GM12873 (cell line): ENCODE measurements at regions not wholly inside any gene's neighbourhood (a gene's known extent, or its start where the extent isn't known, plus 50 kb on each side); places are given as distances from the start of the nearest gene placed in this dataset.

Source experiments
- TF ChIP-seq, protein P1 (sequence below): IDR thresholded peaks from 2 replicates; pipeline ENCODE4 v1.5.1; 2012; ENCODE audit warnings: low read depth, mild to moderate bottlenecking, moderate library complexity, low read length, control low read depth; ENCODE audit not compliant: insufficient read depth; ENCODE audit errors: missing control alignments

DNA sequence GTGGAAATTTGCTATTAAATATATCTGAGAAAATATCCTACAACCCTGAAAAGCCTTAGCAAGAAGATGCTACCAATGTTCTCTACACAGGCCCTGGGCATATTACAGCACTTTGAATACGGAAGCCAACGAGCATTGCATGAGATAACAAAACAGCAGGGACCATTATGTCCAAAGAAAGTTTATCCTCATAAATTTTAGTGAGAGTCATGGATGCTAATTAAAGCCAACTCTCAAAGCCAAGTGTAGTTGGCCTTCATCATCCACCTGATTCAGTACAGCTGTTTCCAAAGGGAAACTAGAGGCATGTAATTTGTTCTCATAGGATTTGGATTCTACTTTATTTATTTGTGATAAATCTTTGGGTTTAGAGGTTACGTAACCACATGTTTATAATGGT is 564.8 kb downstream of the RFPL4B start:
- TF ChIP-seq, protein P1, sequence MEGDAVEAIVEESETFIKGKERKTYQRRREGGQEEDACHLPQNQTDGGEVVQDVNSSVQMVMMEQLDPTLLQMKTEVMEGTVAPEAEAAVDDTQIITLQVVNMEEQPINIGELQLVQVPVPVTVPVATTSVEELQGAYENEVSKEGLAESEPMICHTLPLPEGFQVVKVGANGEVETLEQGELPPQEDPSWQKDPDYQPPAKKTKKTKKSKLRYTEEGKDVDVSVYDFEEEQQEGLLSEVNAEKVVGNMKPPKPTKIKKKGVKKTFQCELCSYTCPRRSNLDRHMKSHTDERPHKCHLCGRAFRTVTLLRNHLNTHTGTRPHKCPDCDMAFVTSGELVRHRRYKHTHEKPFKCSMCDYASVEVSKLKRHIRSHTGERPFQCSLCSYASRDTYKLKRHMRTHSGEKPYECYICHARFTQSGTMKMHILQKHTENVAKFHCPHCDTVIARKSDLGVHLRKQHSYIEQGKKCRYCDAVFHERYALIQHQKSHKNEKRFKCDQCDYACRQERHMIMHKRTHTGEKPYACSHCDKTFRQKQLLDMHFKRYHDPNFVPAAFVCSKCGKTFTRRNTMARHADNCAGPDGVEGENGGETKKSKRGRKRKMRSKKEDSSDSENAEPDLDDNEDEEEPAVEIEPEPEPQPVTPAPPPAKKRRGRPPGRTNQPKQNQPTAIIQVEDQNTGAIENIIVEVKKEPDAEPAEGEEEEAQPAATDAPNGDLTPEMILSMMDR = no peak

DNA sequence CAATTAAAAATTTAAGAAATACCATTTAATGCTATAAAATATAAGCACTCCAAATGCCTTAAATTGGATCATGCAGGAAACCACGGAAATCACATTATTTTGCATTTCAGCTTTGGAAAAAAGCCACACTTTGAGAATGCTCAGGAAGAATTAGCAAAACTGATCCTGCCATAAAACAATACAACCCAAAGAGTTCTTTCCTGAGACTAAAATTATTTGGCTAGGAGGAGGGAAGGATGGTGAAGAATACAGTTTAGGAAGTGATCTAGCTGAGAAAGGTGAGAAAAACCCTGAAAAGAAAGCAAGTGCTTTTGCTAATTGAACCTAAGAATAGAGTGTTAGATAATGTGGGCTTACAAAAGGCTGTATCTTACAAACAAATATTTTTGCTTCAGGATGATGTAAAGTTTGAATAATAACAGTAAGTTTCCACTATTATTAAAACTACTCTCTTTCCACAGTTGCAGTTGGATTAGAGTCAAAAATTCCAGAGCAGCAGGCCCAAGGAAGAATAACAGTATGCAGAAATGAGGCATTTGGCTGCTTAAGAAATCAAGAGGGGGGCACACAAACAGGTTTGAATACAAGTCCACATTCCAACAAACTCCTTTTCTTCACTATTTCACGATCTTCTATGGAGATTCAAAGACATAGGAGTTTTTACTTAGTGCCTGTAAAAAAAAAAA is 565.4 kb downstream of the RFPL4B start:
- TF ChIP-seq, protein P1 = no peak

DNA sequence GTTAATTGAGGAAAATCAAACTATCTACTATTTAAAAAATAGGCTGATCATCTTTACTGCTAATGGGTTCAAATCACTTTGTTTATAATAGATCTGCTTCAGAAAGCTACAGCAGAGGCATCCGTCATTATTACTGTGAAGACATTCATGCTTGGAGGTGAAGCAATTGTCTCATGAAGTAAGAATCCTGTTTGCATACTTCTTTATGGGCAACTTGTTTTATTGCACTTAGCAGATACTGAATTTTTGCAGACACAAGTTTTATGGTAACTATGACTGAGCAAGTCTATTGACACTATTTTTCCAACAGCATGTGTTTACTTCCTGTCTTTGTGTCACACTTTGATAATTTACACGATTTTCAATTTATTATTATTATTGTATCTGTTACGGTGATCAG is 573.9 kb downstream of the RFPL4B start:
- TF ChIP-seq, protein P1 = no peak

DNA sequence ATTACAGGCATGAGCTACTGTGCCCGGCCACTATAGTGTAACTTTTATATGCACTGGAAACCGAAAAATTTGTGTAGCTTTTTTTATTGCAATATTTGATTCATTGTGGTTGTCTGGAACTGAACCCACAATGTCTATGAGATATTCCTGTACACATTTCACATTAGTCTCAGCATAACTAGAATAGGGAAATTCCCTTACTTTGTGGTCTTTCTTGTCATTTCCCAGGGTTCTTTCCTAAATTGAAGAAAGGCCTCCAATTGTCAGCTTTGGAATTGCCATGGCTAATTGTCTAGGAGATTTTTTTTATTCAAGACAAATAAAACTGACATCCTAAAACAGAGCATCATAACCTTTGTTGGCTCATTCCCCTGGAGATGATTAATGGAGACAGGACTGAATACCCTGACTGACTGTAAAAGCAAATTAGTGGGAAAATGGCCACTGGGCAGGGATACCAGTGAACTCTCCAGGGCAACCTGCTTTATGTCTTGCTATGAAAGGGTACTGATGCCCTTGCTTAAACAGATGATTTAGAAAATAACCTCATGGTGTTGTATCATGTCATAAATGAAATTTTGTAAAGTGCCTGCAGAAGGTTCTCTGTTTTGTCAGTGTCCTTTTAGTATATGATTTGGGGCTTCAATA is 576.9 kb downstream of the RFPL4B start:
- TF ChIP-seq, protein P1 = no peak

DNA sequence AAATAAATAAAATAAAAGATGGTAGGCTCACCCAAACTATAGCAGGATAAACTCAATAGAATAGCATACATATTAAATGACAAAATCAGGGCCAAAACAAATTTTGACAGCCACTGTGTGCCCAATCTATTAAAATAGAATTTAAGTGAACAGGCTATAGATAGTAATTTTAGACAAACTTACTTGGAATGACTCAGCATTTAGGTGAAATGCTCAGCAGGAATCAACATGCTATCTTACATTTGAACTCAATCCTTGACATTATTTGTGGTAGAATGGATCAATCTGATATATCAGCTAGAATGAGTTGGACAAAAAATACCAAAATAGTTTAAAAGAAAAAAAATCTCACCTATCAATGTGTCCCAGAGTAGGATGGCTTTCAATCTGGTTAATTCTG is 578.6 kb downstream of the RFPL4B start:
- TF ChIP-seq, protein P1 = no peak

DNA sequence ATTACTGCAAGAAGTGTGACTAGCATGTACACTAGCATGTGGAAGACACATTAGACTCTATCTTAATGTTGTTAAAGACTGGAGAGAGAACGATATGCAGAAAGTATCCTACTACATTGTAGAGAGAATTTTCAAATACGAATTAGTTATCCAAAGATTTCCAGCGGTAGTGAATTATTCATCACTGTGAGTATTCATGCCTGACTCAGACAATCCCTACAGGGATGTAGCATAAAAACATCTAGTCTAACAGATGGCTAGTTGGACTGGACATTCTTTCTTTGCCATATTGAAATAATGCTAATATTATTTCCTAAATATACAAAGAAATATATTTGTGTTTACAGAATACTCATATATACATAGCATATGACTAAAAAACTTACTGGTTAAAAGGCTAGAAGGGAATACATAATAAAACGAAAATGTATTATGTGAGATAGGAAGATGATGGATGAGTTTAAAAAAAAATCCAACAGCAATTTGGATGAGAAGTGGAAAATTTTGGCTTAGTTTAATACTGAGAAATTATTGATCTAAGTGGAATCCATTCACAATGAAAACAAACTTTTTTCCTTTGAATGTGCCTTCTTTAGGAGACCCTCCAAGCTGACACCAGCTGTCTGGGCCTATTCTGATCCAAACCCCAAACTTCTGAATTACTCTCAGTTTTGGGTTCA is 580.7 kb downstream of the RFPL4B start:
- TF ChIP-seq, protein P1 = no peak

DNA sequence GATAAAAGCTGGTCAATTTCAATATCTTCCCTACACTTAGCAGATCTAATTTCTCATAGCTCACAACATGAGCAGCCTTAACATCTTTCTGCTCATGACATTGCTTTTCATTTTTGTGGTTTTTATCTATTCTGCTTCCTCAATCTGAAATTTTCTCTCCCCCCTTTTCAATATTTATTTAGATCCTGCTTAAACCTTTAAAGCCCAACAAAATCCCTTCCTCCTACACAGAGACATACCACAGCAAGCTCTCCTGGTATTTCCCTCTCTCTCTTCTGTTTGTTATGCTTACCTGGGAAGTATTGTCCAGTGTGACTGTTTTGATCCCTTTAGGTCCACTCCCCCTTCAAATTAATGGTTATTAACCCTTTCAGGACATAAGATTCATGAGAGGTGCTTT is 582.5 kb downstream of the RFPL4B start:
- TF ChIP-seq, protein P1 = no peak
